ENCODE measurements at regions not wholly inside any gene's neighbourhood (a gene's known extent, or its start where the extent isn't known, plus 50 kb on each side); places are given as distances from the start of the nearest gene placed in this dataset.

DNA sequence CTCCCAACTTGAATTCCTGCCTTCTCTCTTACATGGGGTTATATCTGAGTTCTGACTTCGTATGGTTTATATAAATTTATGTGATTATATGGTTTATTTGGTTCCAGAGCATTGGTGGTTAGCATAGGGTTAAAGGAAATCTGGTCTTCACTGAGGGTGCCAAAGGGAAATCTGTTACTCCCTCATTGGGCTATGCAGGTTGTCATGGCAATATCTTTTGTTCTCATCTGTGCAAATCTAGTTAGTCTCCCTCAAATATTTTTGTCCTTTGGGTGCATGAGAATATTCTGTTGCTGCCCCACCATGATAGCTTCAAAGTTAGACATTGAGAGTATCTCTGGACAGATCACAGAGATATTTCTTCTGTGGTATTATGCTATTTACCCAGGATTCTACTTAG is 71.8 kb upstream of the OTUD4 start:
- TF ChIP-seq EZH2 (IDR thresholded peaks at IDR 0.05; ENCODE audit: insufficient read depth, poor library complexity, severe bottlenecking) (no peak), EZH2phosphoT487 (IDR thresholded peaks at IDR 0.05; ENCODE audit: insufficient read depth, low read depth) (no peak)

All from GM23248 (cell line).